ENCODE measurements at regions not wholly inside any gene's neighbourhood (a gene's known extent, or its start where the extent isn't known, plus 50 kb on each side); places are given as distances from the start of the nearest gene placed in this dataset.

DNA sequence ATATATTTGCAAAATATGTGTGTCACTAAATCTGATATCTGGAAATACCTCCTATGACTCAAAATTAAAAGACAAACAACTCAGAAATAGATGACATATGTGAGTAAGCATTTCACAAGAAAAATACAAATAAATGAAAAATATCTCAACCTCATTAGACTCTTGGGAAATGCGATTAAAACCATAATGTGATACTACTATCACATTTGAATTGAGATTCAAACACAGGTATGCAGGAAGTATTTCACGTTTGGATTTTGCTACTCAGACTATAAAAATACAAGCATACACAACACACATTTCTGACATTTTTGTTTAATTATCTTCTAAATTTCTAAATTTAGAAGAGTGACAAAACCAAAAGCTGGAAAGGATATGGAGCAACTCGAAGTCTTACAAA lies 811.9 kb upstream of the LRRC4C start:
- TF ChIP-seq, protein P1, sequence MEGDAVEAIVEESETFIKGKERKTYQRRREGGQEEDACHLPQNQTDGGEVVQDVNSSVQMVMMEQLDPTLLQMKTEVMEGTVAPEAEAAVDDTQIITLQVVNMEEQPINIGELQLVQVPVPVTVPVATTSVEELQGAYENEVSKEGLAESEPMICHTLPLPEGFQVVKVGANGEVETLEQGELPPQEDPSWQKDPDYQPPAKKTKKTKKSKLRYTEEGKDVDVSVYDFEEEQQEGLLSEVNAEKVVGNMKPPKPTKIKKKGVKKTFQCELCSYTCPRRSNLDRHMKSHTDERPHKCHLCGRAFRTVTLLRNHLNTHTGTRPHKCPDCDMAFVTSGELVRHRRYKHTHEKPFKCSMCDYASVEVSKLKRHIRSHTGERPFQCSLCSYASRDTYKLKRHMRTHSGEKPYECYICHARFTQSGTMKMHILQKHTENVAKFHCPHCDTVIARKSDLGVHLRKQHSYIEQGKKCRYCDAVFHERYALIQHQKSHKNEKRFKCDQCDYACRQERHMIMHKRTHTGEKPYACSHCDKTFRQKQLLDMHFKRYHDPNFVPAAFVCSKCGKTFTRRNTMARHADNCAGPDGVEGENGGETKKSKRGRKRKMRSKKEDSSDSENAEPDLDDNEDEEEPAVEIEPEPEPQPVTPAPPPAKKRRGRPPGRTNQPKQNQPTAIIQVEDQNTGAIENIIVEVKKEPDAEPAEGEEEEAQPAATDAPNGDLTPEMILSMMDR (IDR thresholded peaks at IDR 0.05), result no peak

- TF ChIP-seq, protein P1 (IDR thresholded peaks at IDR 0.05), result no peak
These were observed 814.5 kb upstream of the LRRC4C start for GRCh38 chr11:42273977-42274376.

DNA sequence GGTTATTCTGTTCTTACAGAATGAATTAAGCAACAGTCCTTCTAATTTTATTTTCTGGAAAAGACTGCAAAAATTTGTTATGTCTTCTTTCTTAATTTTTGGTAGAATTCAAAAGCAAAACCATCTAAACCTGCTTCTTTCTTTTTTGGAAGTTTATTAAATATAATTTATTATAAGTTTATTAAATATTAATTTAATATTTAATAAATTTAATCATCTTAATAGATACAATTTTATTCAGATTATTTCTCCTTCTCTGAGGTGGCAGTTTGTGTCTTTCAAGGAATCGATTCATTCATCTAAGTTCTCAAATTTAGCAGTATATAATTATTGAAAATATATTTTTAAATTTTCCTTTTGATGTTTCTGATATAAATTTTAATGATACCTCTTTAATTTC lies 837.5 kb upstream of the LRRC4C start:
- TF ChIP-seq, protein P1 (IDR thresholded peaks at IDR 0.05), result no peak

DNA sequence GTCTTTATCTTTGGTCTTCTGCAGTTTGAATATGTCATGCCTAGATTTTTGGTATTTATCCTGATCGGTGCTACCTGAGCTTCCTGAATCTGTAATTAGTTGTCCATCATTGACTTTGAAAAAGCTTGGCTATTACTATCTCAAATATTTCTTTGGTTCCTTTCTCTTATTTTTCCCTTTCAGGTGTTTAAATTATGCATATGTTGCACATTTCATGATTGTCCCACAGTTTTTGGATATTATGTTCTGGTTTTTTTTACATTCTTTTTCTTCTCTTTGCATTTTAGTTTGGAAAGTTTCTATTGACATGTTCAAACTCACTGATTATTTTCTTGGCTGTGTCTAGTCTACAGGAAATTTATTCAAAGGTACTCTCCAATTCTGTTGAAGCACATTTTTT lies 840.3 kb upstream of the LRRC4C start:
- TF ChIP-seq, protein P1 (IDR thresholded peaks at IDR 0.05), result no peak

DNA sequence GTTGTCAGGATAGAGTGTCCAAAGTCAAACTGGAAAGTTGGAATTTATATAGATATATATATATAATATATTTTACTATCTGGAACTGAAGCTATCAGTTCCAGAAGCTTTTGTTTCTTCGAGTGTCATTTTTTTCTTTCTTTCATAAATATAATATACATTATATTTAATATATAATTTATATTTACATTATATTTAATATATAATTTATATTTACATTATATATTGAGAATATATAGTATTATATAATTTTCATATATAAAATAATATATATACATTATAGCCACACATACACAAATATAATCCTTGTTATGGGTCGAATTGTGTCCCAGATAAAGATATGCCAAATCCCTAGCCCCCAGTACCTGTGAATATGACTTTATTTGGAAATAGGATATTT lies 842.3 kb upstream of the LRRC4C start:
- TF ChIP-seq, protein P1 (IDR thresholded peaks at IDR 0.05), result no peak

GRCh38 chr11:42311514-42311913 lies 852.1 kb upstream of the LRRC4C start:
- TF ChIP-seq, protein P1 (IDR thresholded peaks at IDR 0.05), result no peak

DNA sequence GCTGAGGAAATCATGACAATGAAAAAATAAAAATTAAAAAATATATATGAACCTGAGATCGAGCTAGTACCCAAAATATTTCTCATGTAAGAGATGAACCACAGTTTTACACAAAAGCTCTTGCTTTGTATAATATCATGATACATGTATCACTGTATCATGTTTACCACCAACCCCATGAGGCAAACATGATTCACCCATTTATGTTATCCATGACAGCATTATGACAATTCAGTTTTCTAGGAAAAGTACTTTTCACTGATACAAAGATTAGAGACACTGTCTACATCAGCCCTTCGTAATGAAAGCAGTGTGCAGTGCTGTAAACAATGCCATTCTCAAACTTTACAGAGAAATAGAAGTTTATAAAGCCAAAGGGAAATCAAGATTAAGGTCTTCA lies 852.5 kb upstream of the LRRC4C start:
- TF ChIP-seq, protein P1 (IDR thresholded peaks at IDR 0.05), result no peak

GRCh38 chr11:42315267-42315666 lies 855.8 kb upstream of the LRRC4C start:
- TF ChIP-seq, protein P1 (IDR thresholded peaks at IDR 0.05), result no peak

All from LNCAP (cell line).